ENCODE measurements at regions not wholly inside any gene's neighbourhood (a gene's known extent, or its start where the extent isn't known, plus 50 kb on each side); places are given as distances from the start of the nearest gene placed in this dataset.
"Not testable (repeated sequence)": the region's sequence is repeated elsewhere in the genome, so short reads cannot be mapped to it uniquely, and the experiment has no call there.

DNA sequence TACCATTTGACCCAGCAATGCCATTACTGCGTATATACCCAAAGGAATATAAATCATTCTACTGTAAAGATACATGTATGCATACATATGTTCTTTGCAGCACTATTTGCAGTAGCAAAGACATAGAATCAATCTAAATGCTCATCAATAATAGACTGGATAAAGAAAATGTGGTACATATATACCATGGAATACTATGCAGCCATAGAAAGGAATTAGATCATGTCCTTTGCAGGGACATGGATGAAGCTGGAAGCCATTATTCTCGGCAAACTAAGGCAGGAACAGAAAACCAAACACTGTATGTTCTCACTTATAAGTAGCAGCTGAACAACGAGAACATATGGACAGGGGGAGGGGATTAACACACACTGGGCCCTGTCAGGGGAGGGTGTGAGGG is 54.8 kb upstream of the ZNF30 start:
- not testable (repeated sequence) for H3K4me1 Mint-ChIP-seq; DNase-seq (ENCODE audit: low spot score in 2 of 2, unreplicated experiment in 2 of 2); H3K27ac Mint-ChIP-seq; H3K27me3 Mint-ChIP-seq (ENCODE audit: low read depth); H3K4me3 Mint-ChIP-seq; H3K36me3 Mint-ChIP-seq
- H3K9me3 Mint-ChIP-seq, result peaks cover 18% of the 10 kb centered on the region

DNA sequence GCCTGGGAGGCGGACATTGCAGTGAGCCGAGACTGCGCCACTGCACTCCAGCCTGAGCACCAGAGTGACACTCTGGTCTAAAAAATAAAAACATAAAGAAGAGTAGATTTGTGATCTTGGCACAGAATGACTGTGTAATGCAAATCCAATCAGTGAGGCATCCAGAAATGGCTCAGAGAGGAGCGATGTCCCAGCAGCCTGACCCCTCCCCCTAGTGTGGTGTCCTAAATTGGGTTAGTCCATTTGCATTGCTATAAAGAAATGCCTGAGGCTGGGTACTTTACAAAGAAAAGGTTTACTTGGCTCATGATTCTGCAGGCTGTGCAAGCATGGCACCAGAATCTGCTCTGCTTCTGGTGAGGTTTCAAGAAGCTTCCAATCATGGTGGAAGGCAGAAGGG is 59.1 kb upstream of the ZNF30 start:
- H3K27ac Mint-ChIP-seq, result no peak overlapping the region
- no peak overlapping the region for H3K4me3 Mint-ChIP-seq
- no peak for TF ChIP-seq CTCF (IDR thresholded peaks at IDR 0.05; ENCODE audit: unreplicated experiment)
- no peak for DNase-seq (ENCODE audit: low spot score in 2 of 2, unreplicated experiment in 2 of 2)
- H3K27me3 Mint-ChIP-seq (ENCODE audit: low read depth), result no peaks in the 10 kb centered on the region
- H3K4me1 Mint-ChIP-seq, result no peaks in the 10 kb centered on the region
- no peaks in the 10 kb centered on the region for H3K36me3 Mint-ChIP-seq
- peaks cover 19% of the 10 kb centered on the region for H3K9me3 Mint-ChIP-seq

- not testable (repeated sequence) for DNase-seq (ENCODE audit: low spot score in 2 of 2, unreplicated experiment in 2 of 2); H3K27ac Mint-ChIP-seq; H3K4me3 Mint-ChIP-seq; H3K27me3 Mint-ChIP-seq (ENCODE audit: low read depth); H3K36me3 Mint-ChIP-seq; H3K4me1 Mint-ChIP-seq
- H3K9me3 Mint-ChIP-seq, result peaks cover 11% of the 10 kb centered on the region
These were observed 61.5 kb upstream of the ZNF30 start for GRCh38 chr19:34865225-34865624.

GRCh38 chr19:34859823-34860736 is 66.6 kb upstream of the ZNF30 start:
- H3K27ac Mint-ChIP-seq, result peak overlapping the region; percentile 87
- H3K36me3 Mint-ChIP-seq; DNase-seq (ENCODE audit: low spot score in 2 of 2, unreplicated experiment in 2 of 2); H3K4me1 Mint-ChIP-seq; H3K27me3 Mint-ChIP-seq (ENCODE audit: low read depth): not testable (repeated sequence)
- peaks cover 22% of the 10 kb centered on the region for H3K9me3 Mint-ChIP-seq
- H3K4me3 Mint-ChIP-seq, result peak overlapping the region; percentile 80

DNA sequence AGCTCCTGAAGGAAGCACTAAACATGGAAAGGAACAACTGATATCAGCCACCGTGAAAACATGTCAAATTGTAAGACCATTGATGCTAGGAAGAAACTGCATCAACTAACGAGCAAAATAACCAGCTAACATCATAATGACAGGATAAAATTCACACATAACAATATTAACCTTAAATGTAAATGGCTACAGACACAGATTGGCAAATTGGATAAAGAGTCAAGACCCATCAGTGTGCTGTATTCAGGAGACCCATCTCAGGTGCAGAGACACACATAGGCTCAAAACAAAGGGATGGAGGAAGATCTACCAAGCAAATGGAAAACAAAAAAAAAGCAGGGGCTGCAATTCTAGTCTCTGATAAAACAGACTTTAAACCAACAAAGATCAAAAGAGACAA is 67.4 kb upstream of the ZNF30 start:
- not testable (repeated sequence) for H3K36me3 Mint-ChIP-seq; H3K27me3 Mint-ChIP-seq (ENCODE audit: low read depth); DNase-seq (ENCODE audit: low spot score in 2 of 2, unreplicated experiment in 2 of 2); H3K4me1 Mint-ChIP-seq; H3K27ac Mint-ChIP-seq
- Mint-ChIP-seq H3K9me3 (peaks cover 22% of the 10 kb centered on the region), H3K4me3 (peak overlapping the region; percentile 80)

DNA sequence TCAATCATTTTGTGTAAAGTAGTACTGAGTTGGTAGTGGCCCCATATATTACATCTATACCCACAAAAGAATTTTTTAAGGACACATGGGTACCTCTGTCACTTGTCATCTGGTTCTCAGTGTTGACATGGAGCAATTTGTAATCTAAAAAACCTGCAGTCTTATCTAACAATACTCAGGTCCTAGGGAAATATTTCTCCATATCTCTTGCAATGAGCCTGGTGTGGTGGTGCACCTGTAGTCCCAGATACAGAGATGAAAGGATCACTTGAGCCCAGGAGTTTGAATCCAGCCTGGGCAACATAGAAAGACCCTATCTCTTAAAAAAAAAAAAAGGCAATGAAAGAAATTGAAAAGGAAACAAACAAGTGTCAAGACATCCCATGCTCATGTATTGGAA is 70.7 kb upstream of the ZNF30 start:
- no peak for TF ChIP-seq CTCF (IDR thresholded peaks at IDR 0.05; ENCODE audit: unreplicated experiment)
- Mint-ChIP-seq H3K9me3 (peaks cover 22% of the 10 kb centered on the region), H3K4me1 (peaks cover 3% of the 10 kb centered on the region), H3K27ac (no peak overlapping the region), H3K36me3 (peaks cover 5% of the 10 kb centered on the region), H3K27me3 (ENCODE audit: low read depth) (peaks cover 3% of the 10 kb centered on the region), H3K4me3 (no peak overlapping the region)
- no peak for DNase-seq (ENCODE audit: low spot score in 2 of 2, unreplicated experiment in 2 of 2)

GRCh38 chr19:34853369-34853768 is 73.3 kb upstream of the ZNF30 start:
- no peak for TF ChIP-seq CTCF (IDR thresholded peaks at IDR 0.05; ENCODE audit: unreplicated experiment)
- peaks cover 3% of the 10 kb centered on the region for H3K36me3 Mint-ChIP-seq
- no peaks in the 10 kb centered on the region for H3K27me3 Mint-ChIP-seq (ENCODE audit: low read depth)
- H3K4me3 Mint-ChIP-seq, result no peak overlapping the region
- DNase-seq (ENCODE audit: low spot score in 2 of 2, unreplicated experiment in 2 of 2), result no peak
- no peaks in the 10 kb centered on the region for H3K4me1 Mint-ChIP-seq
- peaks cover 16% of the 10 kb centered on the region for H3K9me3 Mint-ChIP-seq
- H3K27ac Mint-ChIP-seq, result no peak overlapping the region

Data from mesothelial cell of epicardium (in vitro differentiated cells).